K562 (cell line): ENCODE measurements at regions not wholly inside any gene's neighbourhood (a gene's known extent, or its start where the extent isn't known, plus 50 kb on each side); places are given as distances from the start of the nearest gene placed in this dataset.

Source experiments
- HDAC8 ChIP-seq: fragments of 450-650 bp; IDR thresholded peaks from 2 replicates; pipeline ENCODE4 v1.6.1; 2016; ENCODE audit warnings: mild to moderate bottlenecking, missing genetic modification characterization, moderate library complexity, missing compliant biosample characterization
- KAT8 ChIP-seq: fragments of 450-650 bp; IDR thresholded peaks from 2 replicates; pipeline ENCODE4 v1.6.1; 2016; ENCODE audit warnings: low read depth, mild to moderate bottlenecking
- SRSF3 ChIP-seq: fragments of 200-400 bp; formaldehyde crosslinking; IDR thresholded peaks from 2 replicates; pipeline ENCODE4 v1.6.1; 2016; ENCODE audit warnings: mild to moderate bottlenecking, low read length, moderate library complexity; ENCODE audit not compliant: insufficient read depth
- TCFL5 ChIP-seq: fragments of 250-450 bp; sonication (Bioruptor Pico); conservative IDR thresholded peaks from 2 replicates; pipeline ENCODE4 v1.6.1; 2021; ENCODE audit warnings: mild to moderate bottlenecking, moderate library complexity, matching md5 sums
- ZNF184 ChIP-seq: sonication (generic); formaldehyde crosslinking; IDR thresholded peaks from 2 replicates; pipeline ENCODE4 v1.5.0; 2020; ENCODE audit warnings: missing genetic modification reagents
- TF ChIP-seq, protein P1 (sequence below): fragments of 450-650 bp; conservative IDR thresholded peaks from 2 replicates; pipeline ENCODE4 v1.6.1; 2016; ENCODE audit warnings: missing genetic modification characterization, low read depth, mild to moderate bottlenecking, control low read depth, missing compliant biosample characterization
- TF ChIP-seq, protein P2 (sequence below), 2 experiments: IDR thresholded peaks; 2 replicates each; pipeline ENCODE4 v1.6.1; 2012; ENCODE audit warnings: improper control_type of control experiment in 2 of 2, low read depth in 2 of 2, low read length in 2 of 2, borderline replicate concordance in 1 of 2

DNA sequence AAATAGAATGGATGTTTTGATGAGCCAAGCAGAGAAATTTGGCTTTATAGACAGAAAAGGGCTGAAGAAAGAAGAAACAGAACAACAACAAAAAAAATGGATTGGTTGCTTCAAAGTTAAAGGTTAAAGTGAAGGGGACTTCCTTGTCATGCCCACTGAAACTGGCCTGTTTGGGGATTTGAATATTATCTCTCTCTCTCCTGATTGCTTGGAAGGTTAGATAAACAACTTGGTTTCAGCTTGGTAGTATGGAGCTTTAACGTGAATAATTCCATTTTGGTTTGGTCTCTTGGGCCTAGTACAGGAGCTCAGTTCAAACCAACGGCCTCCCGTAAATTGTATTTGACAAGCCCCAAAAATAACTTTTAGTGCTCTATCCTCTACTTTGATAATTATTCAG, 70.8 kb upstream of the MBNL1 start (continued):
- TF ChIP-seq, protein P1, sequence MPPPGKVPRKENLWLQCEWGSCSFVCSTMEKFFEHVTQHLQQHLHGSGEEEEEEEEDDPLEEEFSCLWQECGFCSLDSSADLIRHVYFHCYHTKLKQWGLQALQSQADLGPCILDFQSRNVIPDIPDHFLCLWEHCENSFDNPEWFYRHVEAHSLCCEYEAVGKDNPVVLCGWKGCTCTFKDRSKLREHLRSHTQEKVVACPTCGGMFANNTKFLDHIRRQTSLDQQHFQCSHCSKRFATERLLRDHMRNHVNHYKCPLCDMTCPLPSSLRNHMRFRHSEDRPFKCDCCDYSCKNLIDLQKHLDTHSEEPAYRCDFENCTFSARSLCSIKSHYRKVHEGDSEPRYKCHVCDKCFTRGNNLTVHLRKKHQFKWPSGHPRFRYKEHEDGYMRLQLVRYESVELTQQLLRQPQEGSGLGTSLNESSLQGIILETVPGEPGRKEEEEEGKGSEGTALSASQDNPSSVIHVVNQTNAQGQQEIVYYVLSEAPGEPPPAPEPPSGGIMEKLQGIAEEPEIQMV, result no peak
- no peak for TF ChIP-seq ZNF184 (CRISPR knock-in tag)
- TF ChIP-seq SRSF3, result no peak
- 0 out of 2 replicates have a peak, but pooled peaks have one; percentile 30 for TF ChIP-seq HDAC8 (tag)
- TF ChIP-seq KAT8, result no peak
- TF ChIP-seq, protein P2, sequence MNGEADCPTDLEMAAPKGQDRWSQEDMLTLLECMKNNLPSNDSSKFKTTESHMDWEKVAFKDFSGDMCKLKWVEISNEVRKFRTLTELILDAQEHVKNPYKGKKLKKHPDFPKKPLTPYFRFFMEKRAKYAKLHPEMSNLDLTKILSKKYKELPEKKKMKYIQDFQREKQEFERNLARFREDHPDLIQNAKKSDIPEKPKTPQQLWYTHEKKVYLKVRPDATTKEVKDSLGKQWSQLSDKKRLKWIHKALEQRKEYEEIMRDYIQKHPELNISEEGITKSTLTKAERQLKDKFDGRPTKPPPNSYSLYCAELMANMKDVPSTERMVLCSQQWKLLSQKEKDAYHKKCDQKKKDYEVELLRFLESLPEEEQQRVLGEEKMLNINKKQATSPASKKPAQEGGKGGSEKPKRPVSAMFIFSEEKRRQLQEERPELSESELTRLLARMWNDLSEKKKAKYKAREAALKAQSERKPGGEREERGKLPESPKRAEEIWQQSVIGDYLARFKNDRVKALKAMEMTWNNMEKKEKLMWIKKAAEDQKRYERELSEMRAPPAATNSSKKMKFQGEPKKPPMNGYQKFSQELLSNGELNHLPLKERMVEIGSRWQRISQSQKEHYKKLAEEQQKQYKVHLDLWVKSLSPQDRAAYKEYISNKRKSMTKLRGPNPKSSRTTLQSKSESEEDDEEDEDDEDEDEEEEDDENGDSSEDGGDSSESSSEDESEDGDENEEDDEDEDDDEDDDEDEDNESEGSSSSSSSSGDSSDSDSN (IDR thresholded peaks at IDR 0.05; ENCODE audit: borderline replicate concordance in 1 of 2, low read depth in 2 of 2, low read length in 2 of 2), result no peak
- TF ChIP-seq TCFL5 (CRISPR knock-in tag), result no peak
